T-helper 2 cell (primary cell): ENCODE measurements at regions not wholly inside any gene's neighbourhood (a gene's known extent, or its start where the extent isn't known, plus 50 kb on each side); places are given as distances from the start of the nearest gene placed in this dataset.
"Not testable (repeated sequence)": the region's sequence is repeated elsewhere in the genome, so short reads cannot be mapped to it uniquely, and the experiment has no call there.

ENCODE experiments used
- DNase-seq, 5 experiments: peaks; one replicate each; pipeline versions ENCODE4 v3.0.0 to v3.0.0-alpha.2; 2012 to 2022

DNA sequence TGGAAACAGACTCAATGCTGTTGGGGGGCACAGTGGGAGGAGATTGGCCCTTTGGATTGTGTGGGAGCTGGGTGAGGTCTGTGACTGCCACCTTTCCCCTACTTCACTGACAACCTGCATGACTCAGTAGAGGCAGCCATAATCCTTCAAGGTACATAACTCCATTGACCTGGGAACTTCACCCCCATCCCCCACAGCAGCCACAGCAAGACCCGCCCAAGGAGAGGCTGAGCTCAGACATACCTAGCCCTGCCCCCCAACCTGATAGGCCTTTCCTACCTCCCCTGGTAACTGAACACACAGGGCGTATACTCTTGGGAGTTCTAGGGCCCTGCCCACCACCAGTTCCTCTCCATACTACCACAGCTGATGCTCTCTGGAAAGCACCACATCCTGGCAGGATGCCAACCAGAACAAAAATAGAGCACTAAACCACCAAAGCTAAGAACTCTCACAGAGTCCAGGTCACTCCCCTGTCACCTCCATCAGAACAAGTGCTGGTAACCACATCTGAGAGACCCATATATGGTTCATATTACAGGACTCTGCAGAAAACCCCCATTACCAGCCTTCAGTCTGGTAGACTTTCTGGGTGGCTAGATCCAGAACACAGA is 703.9 kb downstream of the FSCB start:
- DNase-seq, result no peak

DNA sequence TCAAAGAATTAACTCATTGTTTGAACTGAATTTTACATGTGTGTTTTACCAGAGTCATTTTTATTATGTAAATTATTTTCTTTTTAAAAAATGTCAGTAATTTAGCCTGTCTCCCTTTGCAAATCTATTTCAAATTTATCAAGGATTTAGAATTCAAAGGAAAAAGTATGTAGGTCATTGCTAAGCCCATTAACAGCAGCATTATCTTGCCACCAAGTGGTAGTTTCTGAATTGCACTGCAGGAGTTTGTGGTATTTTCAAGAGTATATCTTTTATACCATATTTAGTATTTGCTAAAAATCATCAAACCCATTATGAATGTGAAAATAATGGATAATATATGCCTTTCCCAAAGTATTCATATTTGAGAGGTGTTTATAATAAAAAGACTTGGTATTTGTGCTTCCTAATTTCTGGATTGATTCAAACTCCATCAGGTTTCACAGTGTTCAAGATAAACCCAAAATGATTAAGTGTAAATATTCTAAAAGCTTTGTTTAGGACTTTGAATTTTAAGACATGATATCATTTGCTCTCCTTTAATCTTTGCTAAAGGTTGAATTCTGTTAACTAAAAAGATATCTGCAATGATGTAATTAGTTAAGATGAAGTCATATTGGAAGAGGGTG is 711.4 kb downstream of the FSCB start:
- no peak for DNase-seq

DNA sequence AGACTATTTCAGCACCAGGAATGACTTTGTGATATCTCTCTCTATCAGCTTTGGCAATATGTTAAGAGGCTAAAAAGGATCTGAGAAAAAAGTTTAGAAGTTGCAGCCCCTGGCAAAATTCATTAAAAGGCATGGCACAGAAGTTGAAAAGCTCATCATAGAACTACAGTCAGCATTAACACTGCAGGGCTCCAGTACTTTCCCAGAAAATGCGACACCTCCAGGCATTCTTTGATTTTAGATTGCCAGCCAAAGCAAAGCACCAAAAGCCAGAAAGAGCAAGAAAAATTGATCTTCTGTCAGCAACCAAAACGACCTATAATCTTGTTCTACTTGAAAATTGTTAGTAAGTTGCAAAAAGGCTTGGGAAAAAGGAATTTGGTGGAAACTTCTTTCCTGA is 713.5 kb downstream of the FSCB start:
- no peak for DNase-seq

DNA sequence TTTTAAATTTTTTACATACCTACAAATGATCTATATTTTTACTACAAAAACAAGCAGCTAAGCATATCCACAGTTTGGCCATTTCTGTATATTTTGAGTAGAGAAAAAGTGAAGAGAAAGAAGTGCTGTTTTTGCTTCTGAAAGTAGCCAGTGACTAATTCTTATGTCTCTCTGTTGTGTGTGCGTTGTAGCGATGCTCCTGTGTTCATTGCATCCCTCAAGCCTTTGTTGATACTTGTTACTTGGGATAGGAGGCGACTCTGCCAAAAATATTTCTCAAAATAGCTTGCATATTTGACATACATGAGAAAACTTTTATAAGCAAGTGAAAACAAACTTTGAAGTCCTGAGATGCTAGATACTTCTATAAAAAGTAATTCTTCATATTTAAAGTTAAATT is 714.1 kb downstream of the FSCB start:
- DNase-seq, result no peak

DNA sequence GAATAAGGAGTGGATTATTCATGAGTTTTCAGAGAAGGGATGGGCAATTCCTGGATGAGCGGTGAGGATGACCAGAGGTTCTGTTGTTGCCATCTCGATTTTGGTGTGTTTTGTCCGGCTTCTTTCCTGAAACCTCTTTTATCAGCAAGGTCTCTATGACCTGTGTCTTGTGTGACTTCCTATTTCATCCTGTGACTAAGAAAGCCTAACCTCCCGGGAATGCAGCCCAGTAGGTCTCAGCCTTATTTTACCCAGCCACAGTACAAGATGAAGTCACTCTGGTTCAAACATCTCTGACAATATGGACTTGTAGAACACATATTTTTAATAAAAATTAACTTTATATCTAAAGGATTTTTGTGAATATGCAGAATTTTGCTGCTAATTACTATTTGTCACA is 716.4 kb downstream of the FSCB start:
- DNase-seq, result no peak

DNA sequence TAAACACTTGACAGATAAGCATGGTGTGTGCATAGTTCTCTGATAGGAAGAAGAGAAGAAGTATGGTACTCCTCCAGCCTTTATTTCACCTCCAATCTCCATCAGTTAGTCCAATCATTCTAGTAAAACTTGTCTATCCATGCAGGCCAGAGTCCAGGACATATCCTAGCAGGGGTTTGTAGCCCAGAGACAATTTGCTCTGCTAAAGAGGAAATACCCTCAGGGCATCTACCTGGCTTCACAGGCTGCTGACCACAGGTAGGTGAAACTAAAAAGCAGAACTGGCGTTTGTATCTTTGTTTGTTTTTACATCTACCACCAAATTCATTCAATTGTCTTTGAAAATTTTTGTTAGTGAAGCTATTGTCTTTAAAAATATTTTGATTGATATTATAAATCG is 717.6 kb downstream of the FSCB start:
- DNase-seq, result no peak

DNA sequence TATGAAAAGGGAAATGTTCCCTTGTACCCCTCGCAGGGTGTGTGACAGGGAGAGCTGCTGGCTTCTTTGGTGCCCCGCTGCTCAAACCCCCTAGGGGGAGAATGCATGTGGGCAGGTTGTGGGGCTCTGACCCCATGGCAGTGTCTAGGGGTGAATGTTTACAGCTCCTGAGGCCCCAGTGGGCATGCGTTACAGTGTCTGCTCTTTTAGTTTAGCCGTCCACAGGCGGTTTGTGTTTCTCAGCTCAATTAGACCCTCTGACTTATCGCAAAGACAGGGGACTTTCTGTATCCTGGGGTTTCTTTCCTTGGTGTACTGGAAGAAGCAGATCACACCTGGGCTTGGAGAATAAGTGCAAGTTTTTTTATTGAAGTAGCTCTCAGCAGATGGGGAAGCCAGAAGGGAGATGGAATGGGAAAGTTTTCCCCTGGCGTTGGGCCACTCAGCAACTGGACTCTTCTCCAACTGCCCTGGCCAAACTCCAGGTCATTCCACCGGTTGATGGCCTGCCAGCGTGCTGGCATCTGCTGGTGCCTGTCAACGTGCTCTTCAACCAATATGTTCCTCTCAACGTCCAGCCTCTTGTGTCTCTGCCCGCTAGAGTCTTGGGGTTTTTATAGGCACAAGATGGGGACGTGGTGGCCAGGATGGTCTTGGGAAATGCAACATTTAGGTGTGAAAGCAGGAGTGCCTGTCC is 720.9 kb downstream of the FSCB start:
- no peak for DNase-seq

DNA sequence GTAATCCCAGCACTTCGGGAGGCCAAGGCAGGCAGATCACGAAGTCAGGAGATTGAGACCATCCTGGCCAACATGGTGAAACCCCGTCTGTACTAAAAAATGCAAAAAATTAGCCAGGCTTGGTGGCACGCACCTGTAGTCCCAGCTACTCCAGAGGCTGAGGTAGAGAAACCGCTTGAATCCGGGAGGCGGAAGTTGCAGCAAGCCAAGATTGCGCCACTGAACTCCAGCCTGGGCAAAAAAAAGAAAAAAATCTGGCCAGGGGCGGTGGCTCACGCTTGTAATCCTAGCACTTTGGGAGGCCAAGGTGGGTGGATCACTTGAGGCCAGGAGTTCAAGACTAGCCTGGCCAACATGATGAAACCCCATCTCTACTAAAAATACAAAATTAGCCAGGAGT is 722.7 kb downstream of the FSCB start:
- DNase-seq, result not testable (repeated sequence)

DNA sequence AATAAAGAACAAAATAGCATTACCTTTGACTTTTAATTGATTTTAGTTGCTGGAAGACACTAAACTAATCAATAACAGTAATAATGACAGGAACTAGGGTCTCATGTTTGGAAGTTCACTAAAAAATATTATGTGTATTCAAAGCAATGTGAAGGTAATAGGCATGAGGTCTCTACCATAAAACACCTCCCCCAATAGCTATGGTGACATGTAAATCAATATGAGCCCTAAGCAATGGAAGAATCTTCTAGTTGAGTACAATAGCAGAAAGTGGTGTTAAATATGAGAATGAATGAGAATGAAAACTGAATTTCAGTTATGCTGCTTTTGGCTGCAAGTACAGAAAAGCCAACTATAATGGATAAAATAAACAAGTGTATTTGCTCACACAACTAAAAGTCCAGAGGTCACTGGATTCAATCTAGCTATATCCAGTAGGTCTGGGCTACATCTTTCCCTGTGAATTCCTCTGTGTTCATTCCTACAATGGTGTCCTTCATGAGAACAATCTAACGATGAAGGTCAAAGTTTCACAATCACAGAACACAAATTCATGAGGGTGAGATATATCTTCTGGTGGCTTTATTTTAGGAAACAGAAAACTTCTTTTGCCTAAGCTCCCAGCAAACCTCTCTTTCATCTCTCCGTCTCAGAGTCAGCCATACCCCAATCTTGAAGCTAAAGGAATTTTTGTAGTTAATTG is 728.0 kb downstream of the FSCB start:
- DNase-seq, result no peak

DNA sequence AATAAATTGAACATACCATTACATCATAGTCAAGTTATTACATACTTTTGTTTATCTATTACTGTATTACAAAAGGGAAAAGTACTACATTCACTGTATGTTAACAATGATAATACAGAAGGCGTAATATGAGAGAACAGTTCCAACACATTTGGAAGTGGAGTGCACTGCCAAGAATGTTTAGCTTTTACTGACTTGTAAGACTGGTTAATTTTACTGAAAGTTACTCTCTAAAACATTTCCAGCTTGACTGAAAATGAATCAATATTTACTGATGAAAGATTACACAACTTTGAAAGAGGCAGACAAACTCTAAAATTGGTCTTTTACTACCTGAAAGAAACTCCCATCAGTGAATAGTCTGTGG is 728.5 kb downstream of the FSCB start:
- DNase-seq, result no peak

DNA sequence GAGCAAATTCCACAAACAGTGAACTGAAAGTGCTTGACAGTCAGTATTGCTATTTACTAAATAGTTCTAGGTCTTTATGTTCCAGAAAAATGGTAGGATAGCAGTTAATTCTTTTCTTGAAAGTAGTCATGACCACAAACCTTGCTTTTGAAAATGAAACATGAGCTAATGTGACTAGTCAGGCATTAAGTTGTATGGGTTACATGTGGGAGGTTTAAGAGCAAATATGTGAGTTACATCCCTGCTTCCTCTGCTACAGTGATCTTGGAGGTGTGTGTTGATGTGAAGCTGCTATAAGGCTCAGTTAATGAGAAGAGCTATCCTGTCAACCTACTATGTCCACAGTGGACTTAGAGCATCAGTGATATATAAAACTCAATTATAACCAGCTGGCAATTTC is 741.6 kb downstream of the FSCB start:
- DNase-seq, result no peak

DNA sequence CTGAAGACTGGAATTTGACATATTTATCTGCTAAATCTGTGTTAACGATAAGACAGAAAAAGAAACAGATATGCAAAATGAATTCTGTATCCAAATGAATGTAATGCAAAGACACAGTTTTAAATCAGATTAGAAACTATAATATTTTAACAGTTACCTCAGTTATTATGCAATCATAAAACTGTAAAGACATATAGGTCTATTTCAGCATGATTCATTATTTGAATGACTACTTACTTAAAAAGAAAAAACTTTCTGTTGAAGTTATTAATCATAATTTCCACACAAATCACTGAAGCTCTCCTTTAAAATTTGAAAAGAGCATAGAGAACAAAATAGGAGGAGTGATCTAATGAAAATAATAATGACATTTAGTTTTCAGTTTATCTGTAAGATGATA is 742.6 kb downstream of the FSCB start:
- DNase-seq, result no peak

DNA sequence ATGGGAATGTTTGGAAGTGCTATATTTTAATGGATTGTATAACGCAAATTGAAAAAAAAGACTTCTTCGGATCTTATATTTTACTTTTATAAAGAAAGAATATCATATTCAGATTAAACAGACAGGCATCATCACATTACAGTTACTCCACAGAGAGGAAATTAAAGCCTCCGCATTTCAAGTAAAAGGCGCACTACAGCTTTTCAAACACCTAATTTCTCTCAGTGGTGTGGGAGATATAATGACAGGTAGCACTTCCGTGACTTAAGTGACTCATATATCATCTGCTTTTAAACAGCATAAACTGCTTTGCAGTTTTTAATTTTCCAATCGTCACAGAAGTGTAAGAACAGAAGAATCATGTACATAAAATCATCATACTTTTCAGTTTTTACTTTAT is 751.4 kb downstream of the FSCB start:
- DNase-seq, result no peak

DNA sequence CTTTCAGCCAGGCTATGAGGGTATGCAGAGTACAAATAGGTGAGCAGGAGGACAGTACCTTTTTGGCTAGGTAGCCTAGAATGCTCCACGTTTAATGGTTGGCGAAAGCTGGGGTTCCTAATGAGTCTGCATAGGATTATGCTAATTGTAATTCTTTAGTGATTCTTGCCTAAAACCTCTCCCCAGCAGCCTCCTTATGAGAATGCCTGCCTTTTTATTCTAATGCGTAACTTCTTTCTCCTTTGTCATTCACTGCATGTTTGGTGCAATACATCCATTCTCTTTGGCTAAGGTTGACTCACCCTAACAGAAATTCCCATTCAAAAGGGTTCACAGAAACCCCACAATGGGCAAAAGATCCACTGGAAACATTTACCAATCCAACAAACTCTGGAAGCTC is 752.2 kb downstream of the FSCB start:
- no peak for DNase-seq

DNA sequence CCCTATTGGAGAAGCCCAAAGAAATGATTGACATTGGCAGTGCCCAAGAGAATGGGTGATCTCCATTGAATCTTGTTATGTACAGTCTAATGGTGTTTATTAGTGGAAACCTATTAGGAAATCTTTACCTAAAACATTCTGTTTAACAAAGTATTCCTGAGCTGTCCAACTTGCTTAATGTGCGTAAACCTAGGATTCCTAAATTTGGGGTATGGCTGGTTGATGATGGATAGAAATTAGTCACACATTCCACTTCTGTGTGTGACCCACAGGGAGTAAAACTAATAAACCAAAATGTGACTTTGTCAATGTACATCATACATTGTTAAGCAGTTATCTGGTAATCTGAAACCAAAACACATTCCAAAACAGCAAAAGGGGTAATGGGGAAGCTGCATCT is 761.3 kb downstream of the FSCB start:
- DNase-seq, result no peak

DNA sequence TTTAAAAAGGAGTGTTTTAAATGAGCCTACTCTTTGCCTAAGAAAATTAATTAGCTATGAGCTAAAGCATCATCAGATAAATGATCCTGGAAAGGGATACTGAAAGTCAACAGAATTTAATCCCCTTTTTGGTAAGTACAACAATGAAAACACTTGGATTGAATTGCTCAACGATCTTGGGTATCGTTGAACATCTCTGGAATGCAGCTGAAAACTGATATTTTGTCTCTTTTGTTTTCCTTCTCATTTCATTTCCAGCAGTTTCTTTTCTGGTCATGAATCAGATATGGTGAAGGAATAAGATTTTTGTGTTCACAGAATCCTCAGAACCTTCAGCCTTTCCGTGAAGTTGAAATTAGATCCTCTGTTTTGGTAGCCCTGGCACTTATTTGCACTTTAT is 771.2 kb downstream of the FSCB start:
- DNase-seq, result no peak

DNA sequence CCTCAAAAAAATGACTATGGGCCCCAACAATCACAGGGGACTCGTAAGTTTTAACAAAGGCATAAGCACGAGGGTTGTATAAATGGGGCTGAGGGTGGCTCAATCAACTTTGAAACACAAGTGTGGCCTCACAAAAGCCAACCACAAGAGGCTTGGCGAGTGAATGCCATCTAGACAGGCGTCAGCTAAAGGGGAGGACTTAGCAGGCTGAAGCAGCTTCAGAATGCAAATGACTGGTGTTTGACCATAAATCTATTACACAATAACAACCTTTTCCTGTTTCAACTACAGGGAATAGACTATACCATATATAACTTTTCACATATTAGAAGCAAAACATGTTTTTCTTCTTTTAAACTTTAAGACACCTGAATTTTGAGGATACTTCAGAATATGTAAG is 777.9 kb downstream of the FSCB start:
- DNase-seq, result no peak

DNA sequence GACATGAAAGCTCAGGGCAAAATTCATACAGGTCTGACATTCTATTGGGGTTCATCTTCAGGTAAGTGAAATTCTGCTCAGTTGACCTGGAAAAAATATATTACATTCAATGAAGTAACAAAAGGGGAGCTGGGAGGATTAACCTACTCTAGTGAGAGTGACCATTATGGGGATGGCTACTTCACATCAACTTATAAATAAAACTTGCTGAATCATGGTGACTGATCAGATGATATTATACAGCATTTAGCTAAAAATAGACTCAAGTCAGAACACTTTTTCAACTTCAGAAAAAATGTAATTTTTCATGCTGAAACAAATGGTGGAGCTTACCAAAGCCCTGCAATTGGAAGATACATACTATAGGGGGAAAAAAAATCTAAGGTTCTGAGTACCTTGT is 800.2 kb downstream of the FSCB start:
- DNase-seq, result no peak

DNA sequence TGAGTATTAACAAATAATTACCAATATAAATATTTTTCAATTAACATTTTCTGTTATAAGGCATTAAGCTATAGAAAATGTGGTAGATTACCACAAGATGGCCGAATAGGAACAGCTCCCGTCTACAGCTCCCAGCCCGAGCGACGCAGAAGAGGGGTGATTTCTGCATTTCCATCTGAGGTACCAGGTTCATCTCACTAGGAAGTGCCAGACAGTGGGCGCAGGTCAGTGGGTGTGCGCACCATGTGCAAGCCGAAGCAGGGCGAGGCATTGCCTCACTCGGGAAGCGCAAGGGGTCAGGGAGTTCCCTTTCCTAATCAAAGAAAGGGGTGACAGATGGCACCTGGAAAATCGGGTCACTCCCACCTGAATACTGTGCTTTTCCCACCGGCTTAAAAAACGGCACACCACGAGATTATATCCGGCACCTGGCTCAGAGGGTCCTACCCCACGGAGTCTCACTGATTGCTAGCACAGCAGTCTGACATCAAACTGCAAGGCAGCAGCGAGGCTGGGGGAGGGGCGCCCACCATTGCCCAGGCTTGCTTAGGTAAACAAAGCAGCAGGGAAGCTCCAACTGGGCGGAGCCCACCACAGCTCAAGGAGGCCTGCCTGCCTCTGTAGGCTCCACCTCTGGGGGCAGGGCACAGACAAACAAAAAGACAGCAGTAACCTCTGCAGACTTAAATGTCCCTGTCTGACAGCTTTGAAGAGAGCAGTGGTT is 808.4 kb downstream of the FSCB start:
- DNase-seq, result not testable (repeated sequence)

DNA sequence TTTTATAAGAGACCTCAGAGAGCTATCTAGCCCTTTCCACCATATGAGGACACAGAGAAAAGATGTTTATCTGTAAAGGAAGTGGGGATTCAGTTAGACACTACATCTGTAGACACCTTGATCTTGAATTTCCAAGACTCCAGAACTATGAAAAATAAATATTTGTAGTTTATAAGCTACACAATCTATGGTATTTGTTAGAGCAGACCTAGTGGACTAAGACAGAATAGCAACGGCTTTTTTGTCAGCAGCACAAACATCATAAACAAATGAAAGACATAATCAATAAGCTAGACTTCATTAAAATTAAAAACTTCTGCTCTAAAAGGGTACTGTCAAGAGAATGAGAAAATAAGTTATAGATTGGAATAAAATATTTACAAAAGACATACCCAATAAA is 810.1 kb downstream of the FSCB start:
- DNase-seq, result no peak

DNA sequence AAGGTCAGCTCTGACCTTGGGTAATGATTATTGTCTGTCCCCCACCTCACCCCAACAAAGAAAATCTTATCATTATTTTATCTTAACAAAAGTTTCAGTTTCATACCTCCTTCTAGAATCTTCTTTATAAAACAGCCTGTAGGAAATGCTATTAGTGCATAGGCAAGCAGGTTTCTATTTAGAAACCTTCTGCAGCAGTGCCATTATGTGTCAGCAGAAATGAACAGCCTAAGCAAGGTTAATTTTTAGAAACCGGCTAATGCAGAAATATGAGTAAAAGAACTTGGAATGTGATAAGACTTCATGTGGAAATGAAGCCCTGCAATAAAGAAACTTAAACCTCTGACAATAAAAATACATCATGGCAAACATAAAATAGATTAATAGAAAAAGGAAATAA is 814.4 kb downstream of the FSCB start:
- no peak for DNase-seq

DNA sequence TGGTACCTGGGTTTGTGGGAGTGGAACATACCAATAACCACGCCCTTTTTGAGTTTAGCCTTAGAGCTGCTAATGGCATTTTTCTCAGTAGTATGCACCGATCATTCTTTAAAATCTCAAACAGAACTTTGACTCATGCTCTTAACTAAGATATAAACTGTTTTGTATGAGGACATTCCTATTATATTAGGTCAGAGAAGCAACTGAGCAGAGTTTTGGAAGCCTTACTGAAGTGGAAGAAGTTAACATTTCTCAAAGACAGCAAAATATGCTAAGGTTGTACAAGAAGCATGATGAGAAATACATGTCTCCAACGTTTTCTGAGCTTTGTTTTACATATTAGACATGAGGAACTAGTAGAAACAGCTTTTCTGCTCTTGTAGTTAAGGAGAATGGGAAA is 819.2 kb downstream of the FSCB start:
- DNase-seq, result no peak

DNA sequence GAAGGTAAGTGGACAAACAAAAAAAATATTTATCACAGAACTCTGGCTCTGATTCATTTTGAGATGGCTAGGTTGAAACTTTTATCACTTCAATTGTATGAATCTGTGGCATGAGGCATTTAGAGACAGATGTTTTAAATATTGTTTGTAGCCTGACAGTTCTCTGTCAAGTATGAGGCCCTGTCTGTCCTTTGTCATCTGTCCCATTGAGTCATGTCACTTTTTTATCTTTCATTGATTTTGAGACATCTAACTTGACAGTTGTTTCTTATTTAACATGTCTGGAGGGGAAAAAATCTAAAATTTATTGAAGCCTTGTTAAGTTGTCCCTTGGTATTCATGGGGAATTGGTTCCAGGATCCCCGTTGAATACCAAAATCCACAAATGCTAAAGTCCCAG is 829.5 kb downstream of the FSCB start:
- DNase-seq, result no peak
